ENCODE measurements at regions not wholly inside any gene's neighbourhood (a gene's known extent, or its start where the extent isn't known, plus 50 kb on each side); places are given as distances from the start of the nearest gene placed in this dataset.

DNA sequence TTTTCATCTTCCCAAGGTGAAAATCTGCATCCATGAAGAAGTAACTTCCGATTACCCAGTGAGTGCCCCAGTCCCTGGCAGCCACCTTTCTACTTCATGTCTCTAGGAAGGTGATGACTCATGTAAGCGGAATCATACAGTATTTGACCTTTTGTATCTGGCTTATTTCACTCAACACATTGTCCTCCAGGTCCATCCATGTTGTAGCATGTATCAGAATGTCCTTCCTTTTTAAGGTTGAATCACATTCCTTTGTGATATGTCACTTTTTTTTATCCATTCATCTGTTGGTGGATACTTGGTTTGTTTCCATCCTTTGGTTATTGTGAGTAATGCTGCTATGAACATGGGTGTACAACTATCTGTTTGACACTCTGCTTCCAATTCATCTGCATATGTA lies 176.3 kb upstream of the CDYL start:
- ATAC-seq: no peak
- peaks cover 10% of the 10 kb centered on the region for H3K27me3 Mint-ChIP-seq
- ChIA-PET POLR2A (no interaction called here), CTCF (no interaction called here)
- intact Hi-C loops (cut with micrococcal nuclease): no loop called here
- no peak overlapping the region for H3K27ac Mint-ChIP-seq
- no peaks in the 10 kb centered on the region for H3K9me3 Mint-ChIP-seq
- TF ChIP-seq, protein P1, sequence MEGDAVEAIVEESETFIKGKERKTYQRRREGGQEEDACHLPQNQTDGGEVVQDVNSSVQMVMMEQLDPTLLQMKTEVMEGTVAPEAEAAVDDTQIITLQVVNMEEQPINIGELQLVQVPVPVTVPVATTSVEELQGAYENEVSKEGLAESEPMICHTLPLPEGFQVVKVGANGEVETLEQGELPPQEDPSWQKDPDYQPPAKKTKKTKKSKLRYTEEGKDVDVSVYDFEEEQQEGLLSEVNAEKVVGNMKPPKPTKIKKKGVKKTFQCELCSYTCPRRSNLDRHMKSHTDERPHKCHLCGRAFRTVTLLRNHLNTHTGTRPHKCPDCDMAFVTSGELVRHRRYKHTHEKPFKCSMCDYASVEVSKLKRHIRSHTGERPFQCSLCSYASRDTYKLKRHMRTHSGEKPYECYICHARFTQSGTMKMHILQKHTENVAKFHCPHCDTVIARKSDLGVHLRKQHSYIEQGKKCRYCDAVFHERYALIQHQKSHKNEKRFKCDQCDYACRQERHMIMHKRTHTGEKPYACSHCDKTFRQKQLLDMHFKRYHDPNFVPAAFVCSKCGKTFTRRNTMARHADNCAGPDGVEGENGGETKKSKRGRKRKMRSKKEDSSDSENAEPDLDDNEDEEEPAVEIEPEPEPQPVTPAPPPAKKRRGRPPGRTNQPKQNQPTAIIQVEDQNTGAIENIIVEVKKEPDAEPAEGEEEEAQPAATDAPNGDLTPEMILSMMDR (IDR thresholded peaks at IDR 0.05): no peak
- DNase-seq: no peak
- no peaks in the 10 kb centered on the region for H3K4me1 Mint-ChIP-seq (ENCODE audit: low read depth)
- no peaks in the 10 kb centered on the region for H3K36me3 Mint-ChIP-seq (ENCODE audit: low read depth)
- no peak overlapping the region for H3K4me3 Mint-ChIP-seq

DNA sequence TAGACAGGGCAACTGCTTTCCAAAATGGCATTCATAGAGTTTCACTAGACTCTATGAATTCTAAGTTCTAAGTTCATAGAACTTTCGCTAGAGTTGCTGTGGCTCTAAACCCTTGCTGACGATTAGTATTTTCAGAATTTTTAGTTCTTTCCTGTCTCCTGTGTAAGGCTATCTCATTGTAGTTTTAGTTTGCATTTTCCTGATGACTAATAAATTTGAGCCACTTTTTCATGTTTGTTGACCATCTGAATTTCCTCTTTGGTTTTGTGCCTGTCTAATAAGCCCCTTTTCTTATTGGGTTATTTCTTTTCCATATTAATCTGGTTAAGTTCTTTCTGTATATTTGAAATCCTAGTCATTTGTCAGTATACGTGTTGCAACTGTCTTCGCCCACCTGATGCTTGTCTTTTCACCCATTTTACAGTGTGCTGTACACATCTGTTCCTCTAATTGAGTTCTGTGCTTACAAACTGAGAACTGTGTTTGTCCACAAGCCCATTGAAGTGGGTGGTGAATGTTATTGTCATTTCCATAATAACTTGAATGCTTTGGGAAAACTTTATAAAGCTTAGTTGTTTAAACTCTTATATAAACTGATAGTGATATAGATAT lies 177.7 kb upstream of the CDYL start:
- H3K36me3 Mint-ChIP-seq (ENCODE audit: low read depth): no peaks in the 10 kb centered on the region
- POLR2A ChIA-PET: no interaction called here
- H3K4me3 Mint-ChIP-seq: no peak overlapping the region
- DNase-seq (no peak), ATAC-seq (no peak)
- peaks cover 9% of the 10 kb centered on the region for H3K27me3 Mint-ChIP-seq
- CTCF ChIA-PET: no interaction called here
- no peak overlapping the region for H3K27ac Mint-ChIP-seq
- no peaks in the 10 kb centered on the region for H3K9me3 Mint-ChIP-seq
- TF ChIP-seq, protein P1 (IDR thresholded peaks at IDR 0.05): no peak
- peaks cover 6% of the 10 kb centered on the region for H3K4me1 Mint-ChIP-seq (ENCODE audit: low read depth)
- intact Hi-C loops (cut with micrococcal nuclease): no loop called here

DNA sequence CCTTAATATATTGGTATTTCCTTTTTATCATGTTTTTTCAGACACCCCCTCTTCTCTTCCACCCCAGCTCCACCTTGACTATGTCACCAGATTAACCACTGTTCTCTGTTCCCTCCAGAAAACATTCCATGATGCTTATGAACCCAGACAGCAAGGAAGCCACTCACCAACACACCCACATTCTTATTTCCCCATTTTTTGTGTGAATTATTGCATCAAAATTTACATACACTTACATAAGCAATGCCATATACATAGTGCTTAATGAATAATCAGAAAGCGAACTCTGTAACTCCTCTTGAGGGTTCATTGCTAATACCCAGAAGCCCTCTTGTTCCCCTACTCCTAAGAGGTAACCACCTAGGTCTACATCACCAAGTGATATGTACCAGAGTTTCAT lies 182.3 kb upstream of the CDYL start:
- no peak overlapping the region for H3K4me3 Mint-ChIP-seq
- H3K4me1 Mint-ChIP-seq (ENCODE audit: low read depth): peaks cover 6% of the 10 kb centered on the region
- intact Hi-C loops (cut with micrococcal nuclease): no loop called here
- no peak for DNase-seq
- ChIA-PET CTCF (no interaction called here), POLR2A (interaction anchor here (0.7 kb wide), 1 partner anchor 12 kb away, joined by 3 read pairs; no protein-coding TSS in a partner anchor)
- no peaks in the 10 kb centered on the region for H3K9me3 Mint-ChIP-seq
- ATAC-seq: no peak
- H3K27me3 Mint-ChIP-seq: peaks cover 7% of the 10 kb centered on the region
- TF ChIP-seq, protein P1 (IDR thresholded peaks at IDR 0.05): no peak
- H3K27ac Mint-ChIP-seq: no peak overlapping the region
- H3K36me3 Mint-ChIP-seq (ENCODE audit: low read depth): no peaks in the 10 kb centered on the region

DNA sequence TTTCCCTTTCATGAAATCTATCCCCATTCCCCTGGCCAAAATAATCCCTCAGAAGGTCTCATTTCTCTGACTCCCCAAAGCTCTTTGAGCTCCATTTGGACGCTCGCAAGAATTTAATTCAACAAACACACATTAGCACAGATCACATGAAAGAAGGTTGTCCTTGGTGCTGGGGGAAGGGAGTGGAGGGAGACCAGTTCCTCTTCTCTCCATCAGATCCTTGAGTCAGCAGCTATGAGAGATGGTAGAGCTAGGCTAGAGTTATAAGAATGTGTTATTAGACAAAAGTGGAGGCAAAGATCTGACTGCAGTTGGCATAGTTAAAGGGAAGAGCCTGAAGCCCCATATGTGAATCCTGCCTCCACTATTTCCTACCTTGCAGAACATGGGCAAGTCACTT lies 184.2 kb upstream of the CDYL start:
- TF ChIP-seq, protein P1 (IDR thresholded peaks at IDR 0.05): no peak
- DNase-seq (no peak), ATAC-seq (no peak)
- POLR2A ChIA-PET: no interaction called here
- Mint-ChIP-seq H3K4me3 (no peak overlapping the region), H3K36me3 (ENCODE audit: low read depth) (no peaks in the 10 kb centered on the region), H3K4me1 (ENCODE audit: low read depth) (peaks cover 6% of the 10 kb centered on the region), H3K9me3 (no peaks in the 10 kb centered on the region), H3K27ac (no peak overlapping the region), H3K27me3 (peaks cover 3% of the 10 kb centered on the region)
- intact Hi-C loops (cut with micrococcal nuclease): no loop called here
- CTCF ChIA-PET: no interaction called here

DNA sequence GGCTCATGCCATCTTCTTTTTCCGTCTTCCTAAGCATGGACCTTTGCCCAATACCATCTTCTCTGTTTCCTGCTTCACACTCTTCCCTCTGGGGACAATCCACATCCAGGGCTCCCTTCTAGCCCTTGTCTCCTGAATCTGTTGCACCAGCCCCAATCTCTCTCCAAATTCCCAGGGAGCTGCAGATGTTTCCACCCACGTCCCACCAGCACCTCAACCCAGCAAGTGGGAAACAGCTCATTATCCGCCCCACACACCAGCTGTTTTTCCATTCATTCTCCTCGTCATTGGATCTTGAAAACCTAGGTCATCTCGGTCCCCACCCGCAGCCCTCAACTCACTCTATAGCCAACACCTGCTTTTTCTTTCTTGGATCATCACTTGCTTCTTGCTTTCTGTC lies 185.0 kb upstream of the CDYL start:
- DNase-seq (no peak), ATAC-seq (no peak)
- TF ChIP-seq, protein P1 (IDR thresholded peaks at IDR 0.05): no peak
- Mint-ChIP-seq H3K4me3 (no peak overlapping the region), H3K9me3 (no peaks in the 10 kb centered on the region), H3K4me1 (ENCODE audit: low read depth) (peaks cover 6% of the 10 kb centered on the region), H3K36me3 (ENCODE audit: low read depth) (no peaks in the 10 kb centered on the region), H3K27ac (no peak overlapping the region), H3K27me3 (peaks cover 6% of the 10 kb centered on the region)
- ChIA-PET CTCF (no interaction called here), POLR2A (no interaction called here)
- intact Hi-C loops (cut with micrococcal nuclease): no loop called here

All from activated CD8-positive, alpha-beta T cell treated with anti-CD3 and anti-CD28 coated beads for 36 hours (primary cell).